GM12873 (cell line): ENCODE measurements at regions not wholly inside any gene's neighbourhood (a gene's known extent, or its start where the extent isn't known, plus 50 kb on each side); places are given as distances from the start of the nearest gene placed in this dataset.

Experiments used
- CTCF ChIP-seq: IDR thresholded peaks from 2 replicates; pipeline ENCODE4 v1.5.1; 2012; ENCODE audit warnings: low read depth, mild to moderate bottlenecking, moderate library complexity, low read length, control low read depth; ENCODE audit not compliant: insufficient read depth; ENCODE audit errors: missing control alignments

GRCh38 chr11:8790968-8791367 lies 108.4 kb downstream of the RPL27A start:
- TF ChIP-seq CTCF = no peak

GRCh38 chr11:8792710-8793109 lies 110.1 kb downstream of the RPL27A start:
- no peak for TF ChIP-seq CTCF

GRCh38 chr11:8793114-8793777 lies 110.7 kb downstream of the RPL27A start:
- no peak for TF ChIP-seq CTCF

GRCh38 chr11:8794126-8794525 lies 111.5 kb downstream of the RPL27A start:
- no peak for TF ChIP-seq CTCF

- TF ChIP-seq CTCF = peak; percentile 46
Observed at GRCh38 chr11:8794677-8795103, 112.1 kb downstream of the RPL27A start.

GRCh38 chr11:8796941-8797340 lies 114.0 kb upstream of the AKIP1 start:
- no peak for TF ChIP-seq CTCF

- no peak for TF ChIP-seq CTCF
Observed at GRCh38 chr11:8799273-8799672, 111.7 kb upstream of the AKIP1 start.
